Heart left ventricle (tissue), 13 donors: ENCODE measurements at regions not wholly inside any gene's neighbourhood (a gene's known extent, or its start where the extent isn't known, plus 50 kb on each side); places are given as distances from the start of the nearest gene placed in this dataset.
"Not testable (repeated sequence)": the region's sequence is repeated elsewhere in the genome, so short reads cannot be mapped to it uniquely, and the experiment has no call there.

Experiments used
- CTCF ChIP-seq, 12 donors: fragments of 200-600 bp; sonication (generic) in 4 of 12; IDR thresholded peaks; one replicate each; pipeline versions ENCODE4 v1.5.0 to v1.8.0; 2018 to 2022; ENCODE audit warnings: antibody characterized with exemption in 12 of 12, mild to moderate bottlenecking in 5 of 12
- POLR2A ChIP-seq, 2 donors: fragments of 450-650 bp; IDR thresholded peaks; one replicate each; pipeline ENCODE4 v1.6.1; 2017; ENCODE audit warnings: antibody characterized with exemption in 2 of 2, mild to moderate bottlenecking in 2 of 2, moderate library complexity in 2 of 2
- donor health status: ischemic (EF 13 %, LVEDD 7.1; RV severe dilation, severe dysfunction).
- donor health status: DM: no; HTN: yes; CAD: no.
- donor health status: DM: no; HTN: no; CAD: no.
- donor health status: ischemic (EF 25% LVEDD 6.9; RV normal size, moderate dysfunction).
- donor health status: ischemic (EF 25% LVEDD 5.7; RV mildly dilated, moderate dysfunction).
- donor health status: ischemic (EF 35%, LVEDD 5.7; RV mildly dilated, moderate dysfunction).
- donor health status: nonischemic (EF 11% LVEDD 7.7; RV severe dilation, severe dysfunction).
- donor health status: DM: yes; HTN: yes; CAD: no.
- donor health status: PGD.
- donor health status: ischemic (EF 29% LVEDD 5.4; RV normal size, mild dysfunction).
- donor health status: nonischemic (EF 23%, LVEDD 6.1; RV moderate dilation, normal function).

GRCh38 chr14:37693420-37693819 lies 98.0 kb downstream of the TTC6 start:
- not testable (repeated sequence) for TF ChIP-seq CTCF, POLR2A (IDR thresholded peaks at IDR 0.05)
